ENCODE measurements at regions not wholly inside any gene's neighbourhood (a gene's known extent, or its start where the extent isn't known, plus 50 kb on each side); places are given as distances from the start of the nearest gene placed in this dataset.

GRCh38 chr2:114238910-114239559 lies 203.4 kb upstream of the DPP10 start:
- peaks cover 26 to 28% of the 10 kb centered on the region in 2 donors for H3K27me3 Mint-ChIP-seq
- ATAC-seq (replicated peaks in 1 of 4) (no peak), DNase-seq (no peak)
- ChIA-PET CTCF (no interaction called here), POLR2A (no interaction called here)
- H3K4me3 Mint-ChIP-seq, result no peak overlapping the region
- no peaks in the 10 kb centered on the region for H3K4me1 ChIP-seq (ENCODE audit: control insufficient read depth in 1 of 2, extremely low read depth in 1 of 2, insufficient read depth in 2 of 2, low read length in 2 of 2)
- WGBS (ENCODE audit: insufficient coverage), result no CpG with 5 or more reads among the region's 3 CpGs
- no peak overlapping the region for H3K27ac Mint-ChIP-seq
- no peaks in the 10 kb centered on the region for H3K36me3 ChIP-seq (ENCODE audit: control insufficient read depth in 2 of 2, extremely low read depth in 1 of 2, insufficient read depth in 1 of 2, low read length in 1 of 2)
- no peaks in the 10 kb centered on the region for H3K4me1 Mint-ChIP-seq
- peaks cover 0 to 5% of the 10 kb centered on the region in 2 experiments for H3K27me3 ChIP-seq (replicated peaks in 1 of 2; ENCODE audit: control insufficient read depth in 2 of 2, extremely low read depth in 1 of 2, insufficient read depth in 2 of 2, low read length in 1 of 2)
- no peaks in the 10 kb centered on the region for H3K9me3 ChIP-seq
- no peak overlapping the region for H3K4me3 ChIP-seq (ENCODE audit: control insufficient read depth in 1 of 2, extremely low read depth in 1 of 2, low read length in 1 of 2)
- H3K27ac ChIP-seq (ENCODE audit: low read length), result no peak overlapping the region
- H3K36me3 Mint-ChIP-seq, result no peaks in the 10 kb centered on the region
- H3K9me3 Mint-ChIP-seq, result peaks cover 6 to 11% (median 7%) of the 10 kb centered on the region in 3 donors

- POLR2A ChIA-PET, result no interaction called here
Observed at GRCh38 chr2:114248648-114249047, 193.8 kb upstream of the DPP10 start.

GRCh38 chr2:114252713-114253112 lies 189.7 kb upstream of the DPP10 start:
- ATAC-seq (replicated peaks in 1 of 4), result no peak
- Mint-ChIP-seq H3K4me1 (no peaks in the 10 kb centered on the region), H3K27ac (no peak overlapping the region), H3K9me3 (no peaks in the 10 kb centered on the region), H3K36me3 (no peaks in the 10 kb centered on the region), H3K27me3 (peaks cover 5 to 12% of the 10 kb centered on the region in 2 donors), H3K4me3 (no peak overlapping the region)
- Histone ChIP-seq H3K4me3 (ENCODE audit: control insufficient read depth in 1 of 2, extremely low read depth in 1 of 2, low read length in 1 of 2) (no peak overlapping the region), H3K4me1 (ENCODE audit: control insufficient read depth in 1 of 2, extremely low read depth in 1 of 2, insufficient read depth in 2 of 2, low read length in 2 of 2) (no peaks in the 10 kb centered on the region), H3K36me3 (ENCODE audit: control insufficient read depth in 2 of 2, extremely low read depth in 1 of 2, insufficient read depth in 1 of 2, low read length in 1 of 2) (no peaks in the 10 kb centered on the region), H3K27ac (ENCODE audit: low read length) (no peak overlapping the region), H3K9me3 (no peaks in the 10 kb centered on the region), H3K27me3 (replicated peaks in 1 of 2; ENCODE audit: control insufficient read depth in 2 of 2, extremely low read depth in 1 of 2, insufficient read depth in 2 of 2, low read length in 1 of 2) (no peaks in the 10 kb centered on the region)
- WGBS (ENCODE audit: insufficient coverage), result no CpG with 5 or more reads among the region's 1 CpG
- DNase-seq, result no peak
- ChIA-PET POLR2A (no interaction called here), CTCF (no interaction called here)

More at GRCh38 chr2:114248648-114249047, 193.8 kb upstream of the DPP10 start:
- WGBS (ENCODE audit: insufficient coverage), result no CpG with 5 or more reads among the region's 3 CpGs
- no peak overlapping the region for H3K4me3 Mint-ChIP-seq
- no peak for DNase-seq
- no peaks in the 10 kb centered on the region for H3K4me1 Mint-ChIP-seq
- Histone ChIP-seq H3K9me3 (no peaks in the 10 kb centered on the region), H3K27ac (ENCODE audit: low read length) (no peak overlapping the region), H3K4me1 (ENCODE audit: control insufficient read depth in 1 of 2, extremely low read depth in 1 of 2, insufficient read depth in 2 of 2, low read length in 2 of 2) (no peaks in the 10 kb centered on the region), H3K36me3 (ENCODE audit: control insufficient read depth in 2 of 2, extremely low read depth in 1 of 2, insufficient read depth in 1 of 2, low read length in 1 of 2) (no peaks in the 10 kb centered on the region), H3K27me3 (replicated peaks in 1 of 2; ENCODE audit: control insufficient read depth in 2 of 2, extremely low read depth in 1 of 2, insufficient read depth in 2 of 2, low read length in 1 of 2) (no peaks in the 10 kb centered on the region), H3K4me3 (ENCODE audit: control insufficient read depth in 1 of 2, extremely low read depth in 1 of 2, low read length in 1 of 2) (no peak overlapping the region)
- CTCF ChIA-PET, result no interaction called here
- H3K9me3 Mint-ChIP-seq, result no peaks in the 10 kb centered on the region
- no peaks in the 10 kb centered on the region for H3K36me3 Mint-ChIP-seq
- H3K27ac Mint-ChIP-seq, result no peak overlapping the region
- H3K27me3 Mint-ChIP-seq, result peaks cover 0 to 15% of the 10 kb centered on the region in 2 donors
- ATAC-seq (replicated peaks in 1 of 4), result no peak

- ATAC-seq (replicated peaks in 1 of 4), result no peak
- POLR2A ChIA-PET, result no interaction called here
Observed at GRCh38 chr2:114254875-114255274, 187.6 kb upstream of the DPP10 start.

GRCh38 chr2:114259389-114259788 lies 183.1 kb upstream of the DPP10 start:
- Histone ChIP-seq H3K4me3 (ENCODE audit: control insufficient read depth in 1 of 2, extremely low read depth in 1 of 2, low read length in 1 of 2) (no peak overlapping the region), H3K4me1 (ENCODE audit: control insufficient read depth in 1 of 2, extremely low read depth in 1 of 2, insufficient read depth in 2 of 2, low read length in 2 of 2) (no peaks in the 10 kb centered on the region), H3K9me3 (no peaks in the 10 kb centered on the region), H3K27me3 (replicated peaks in 1 of 2; ENCODE audit: control insufficient read depth in 2 of 2, extremely low read depth in 1 of 2, insufficient read depth in 2 of 2, low read length in 1 of 2) (no peaks in the 10 kb centered on the region), H3K27ac (ENCODE audit: low read length) (no peak overlapping the region), H3K36me3 (ENCODE audit: control insufficient read depth in 2 of 2, extremely low read depth in 1 of 2, insufficient read depth in 1 of 2, low read length in 1 of 2) (no peaks in the 10 kb centered on the region)
- Mint-ChIP-seq H3K4me1 (no peaks in the 10 kb centered on the region), H3K9me3 (no peaks in the 10 kb centered on the region), H3K4me3 (no peak overlapping the region), H3K27me3 (peaks cover 8 to 17% of the 10 kb centered on the region in 2 donors), H3K36me3 (no peaks in the 10 kb centered on the region), H3K27ac (no peak overlapping the region)
- CTCF ChIA-PET, result no interaction called here
- no CpG with 5 or more reads among the region's 3 CpGs for WGBS (ENCODE audit: insufficient coverage)
- no peak for DNase-seq
- ATAC-seq (replicated peaks in 1 of 4), result no peak
- POLR2A ChIA-PET, result no interaction called here

More at GRCh38 chr2:114254875-114255274, 187.6 kb upstream of the DPP10 start:
- H3K4me1 Mint-ChIP-seq, result no peaks in the 10 kb centered on the region
- WGBS (ENCODE audit: insufficient coverage), result no CpG with 5 or more reads among the region's 2 CpGs
- H3K9me3 Mint-ChIP-seq, result no peaks in the 10 kb centered on the region
- H3K27ac Mint-ChIP-seq, result no peak overlapping the region
- no peaks in the 10 kb centered on the region for H3K9me3 ChIP-seq
- DNase-seq, result no peak
- H3K27me3 ChIP-seq (replicated peaks in 1 of 2; ENCODE audit: control insufficient read depth in 2 of 2, extremely low read depth in 1 of 2, insufficient read depth in 2 of 2, low read length in 1 of 2), result no peaks in the 10 kb centered on the region
- CTCF ChIA-PET, result no interaction called here
- peaks cover 6% of the 10 kb centered on the region in 2 donors for H3K27me3 Mint-ChIP-seq
- no peaks in the 10 kb centered on the region for H3K36me3 ChIP-seq (ENCODE audit: control insufficient read depth in 2 of 2, extremely low read depth in 1 of 2, insufficient read depth in 1 of 2, low read length in 1 of 2)
- no peaks in the 10 kb centered on the region for H3K36me3 Mint-ChIP-seq
- H3K4me3 ChIP-seq (ENCODE audit: control insufficient read depth in 1 of 2, extremely low read depth in 1 of 2, low read length in 1 of 2), result no peak overlapping the region
- no peaks in the 10 kb centered on the region for H3K4me1 ChIP-seq (ENCODE audit: control insufficient read depth in 1 of 2, extremely low read depth in 1 of 2, insufficient read depth in 2 of 2, low read length in 2 of 2)
- no peak overlapping the region for H3K4me3 Mint-ChIP-seq
- no peak overlapping the region for H3K27ac ChIP-seq (ENCODE audit: low read length)

GRCh38 chr2:114261366-114261765 lies 181.1 kb upstream of the DPP10 start:
- Mint-ChIP-seq H3K36me3 (no peaks in the 10 kb centered on the region), H3K27me3 (peaks cover 8 to 14% of the 10 kb centered on the region in 2 donors), H3K4me3 (no peak overlapping the region), H3K4me1 (no peaks in the 10 kb centered on the region), H3K9me3 (no peaks in the 10 kb centered on the region), H3K27ac (no peak overlapping the region)
- Histone ChIP-seq H3K4me3 (ENCODE audit: control insufficient read depth in 1 of 2, extremely low read depth in 1 of 2, low read length in 1 of 2) (no peak overlapping the region), H3K27ac (ENCODE audit: low read length) (no peak overlapping the region), H3K4me1 (ENCODE audit: control insufficient read depth in 1 of 2, extremely low read depth in 1 of 2, insufficient read depth in 2 of 2, low read length in 2 of 2) (no peaks in the 10 kb centered on the region), H3K27me3 (replicated peaks in 1 of 2; ENCODE audit: control insufficient read depth in 2 of 2, extremely low read depth in 1 of 2, insufficient read depth in 2 of 2, low read length in 1 of 2) (no peaks in the 10 kb centered on the region), H3K9me3 (no peaks in the 10 kb centered on the region), H3K36me3 (ENCODE audit: control insufficient read depth in 2 of 2, extremely low read depth in 1 of 2, insufficient read depth in 1 of 2, low read length in 1 of 2) (no peaks in the 10 kb centered on the region)
- CTCF ChIA-PET, result no interaction called here
- POLR2A ChIA-PET, result no interaction called here
- ATAC-seq (replicated peaks in 1 of 4), result no peak
- DNase-seq, result no peak

- ATAC-seq (replicated peaks in 1 of 4), result no peak
Observed at GRCh38 chr2:114265261-114265660, 177.2 kb upstream of the DPP10 start.

More at GRCh38 chr2:114265261-114265660, 177.2 kb upstream of the DPP10 start:
- H3K4me1 ChIP-seq (ENCODE audit: control insufficient read depth in 1 of 2, extremely low read depth in 1 of 2, insufficient read depth in 2 of 2, low read length in 2 of 2), result no peaks in the 10 kb centered on the region
- H3K36me3 ChIP-seq (ENCODE audit: control insufficient read depth in 2 of 2, extremely low read depth in 1 of 2, insufficient read depth in 1 of 2, low read length in 1 of 2), result no peaks in the 10 kb centered on the region
- no peak overlapping the region for H3K4me3 ChIP-seq (ENCODE audit: control insufficient read depth in 1 of 2, extremely low read depth in 1 of 2, low read length in 1 of 2)
- no peaks in the 10 kb centered on the region for H3K36me3 Mint-ChIP-seq
- no peaks in the 10 kb centered on the region for H3K9me3 Mint-ChIP-seq
- H3K27ac Mint-ChIP-seq, result no peak overlapping the region
- H3K9me3 ChIP-seq, result no peaks in the 10 kb centered on the region
- H3K27me3 Mint-ChIP-seq, result peaks cover 12% of the 10 kb centered on the region in 2 donors
- POLR2A ChIA-PET, result no interaction called here
- H3K4me1 Mint-ChIP-seq, result no peaks in the 10 kb centered on the region
- WGBS (ENCODE audit: insufficient coverage), result 50% methylated on average over 1 of the region's 4 CpGs
- CTCF ChIA-PET, result no interaction called here
- H3K4me3 Mint-ChIP-seq, result no peak overlapping the region
- no peak overlapping the region for H3K27ac ChIP-seq (ENCODE audit: low read length)
- no peaks in the 10 kb centered on the region for H3K27me3 ChIP-seq (replicated peaks in 1 of 2; ENCODE audit: control insufficient read depth in 2 of 2, extremely low read depth in 1 of 2, insufficient read depth in 2 of 2, low read length in 1 of 2)
- DNase-seq, result no peak

Measured in T-cell (primary cell).